MM.1S (cell line): ENCODE measurements at regions not wholly inside any gene's neighbourhood (a gene's known extent, or its start where the extent isn't known, plus 50 kb on each side); places are given as distances from the start of the nearest gene placed in this dataset.

Experiments used
- DNase-seq: peaks from one replicate; pipeline ENCODE4 v3.0.0-alpha.2; 2015
- H2AFZ ChIP-seq: fragments of 300-600 bp; sonication (generic); 2 replicates; pipeline ENCODE4 v1.6.0; 2016; ENCODE audit warnings: antibody characterized with exemption, low read length
- H3F3A ChIP-seq: fragments of 300-600 bp; sonication (generic); 2 replicates; pipeline ENCODE4 v1.6.1; 2016; ENCODE audit warnings: mild to moderate bottlenecking, antibody characterized with exemption, low read length, moderate library complexity, mixed read lengths; ENCODE audit not compliant: insufficient read depth
- H3K27ac ChIP-seq: fragments of 300-600 bp; sonication (generic); 2 replicates; pipeline ENCODE4 v1.5.1; 2016; ENCODE audit warnings: mild to moderate bottlenecking, low read length
- H3K27me3 ChIP-seq: fragments of 300-600 bp; sonication (generic); replicated peaks from 2 replicates; pipeline ENCODE4 v1.6.0; 2016; ENCODE audit warnings: low read length; ENCODE audit not compliant: insufficient read depth
- H3K36me3 ChIP-seq: fragments of 300-600 bp; sonication (generic); replicated peaks from 2 replicates; pipeline ENCODE4 v1.6.1; 2016; ENCODE audit warnings: mild to moderate bottlenecking, low read length, mixed read lengths; ENCODE audit not compliant: insufficient read depth
- H3K4me1 ChIP-seq: fragments of 300-600 bp; sonication (generic); 2 replicates; pipeline ENCODE4 v1.6.1; 2016; ENCODE audit warnings: low read length, mixed read lengths
- H3K4me2 ChIP-seq: fragments of 300-600 bp; sonication (generic); 2 replicates; pipeline ENCODE4 v1.6.0; 2016; ENCODE audit warnings: low read depth, low read length
- H3K4me3 ChIP-seq: fragments of 300-600 bp; sonication (generic); 2 replicates; pipeline ENCODE4 v1.5.1; 2016; ENCODE audit warnings: low read length, mixed read lengths
- H3K79me2 ChIP-seq: fragments of 300-600 bp; sonication (generic); 2 replicates; pipeline ENCODE4 v1.6.1; 2016; ENCODE audit warnings: mixed run types, low read length, mixed read lengths
- H3K9ac ChIP-seq: fragments of 300-600 bp; sonication (generic); 2 replicates; pipeline ENCODE4 v1.6.1; 2016; ENCODE audit warnings: low read length, mixed read lengths
- H3K9me2 ChIP-seq: fragments of 300-600 bp; sonication (generic); replicated peaks from 2 replicates; pipeline ENCODE4 v1.6.1; 2016; ENCODE audit warnings: mild to moderate bottlenecking, low read length, mixed read lengths; ENCODE audit not compliant: insufficient read depth
- H3K9me3 ChIP-seq: fragments of 300-600 bp; sonication (generic); replicated peaks from 2 replicates; pipeline ENCODE4 v1.6.1; 2016; ENCODE audit warnings: mild to moderate bottlenecking, low read length, mixed read lengths; ENCODE audit not compliant: insufficient read depth
- H4K20me1 ChIP-seq: fragments of 300-600 bp; sonication (generic); 2 replicates; pipeline ENCODE4 v1.6.1; 2016; ENCODE audit warnings: mild to moderate bottlenecking, low read length, moderate library complexity, mixed read lengths; ENCODE audit not compliant: insufficient read depth
- EZH2 ChIP-seq: fragments of 300-600 bp; sonication (generic); optimal IDR thresholded peaks from 2 replicates; pipeline ENCODE3; 2017; ENCODE audit warnings: low read depth, mild to moderate bottlenecking, antibody characterized with exemption, low read length, mixed read lengths
- EZH2phosphoT487 ChIP-seq: fragments of 300-600 bp; sonication (generic); IDR thresholded peaks from 2 replicates; pipeline ENCODE4 v1.6.1; 2018; ENCODE audit warnings: antibody characterized with exemption, low read length
- TF ChIP-seq, protein P1 (sequence below): fragments of 300-600 bp; sonication (generic); IDR thresholded peaks from 2 replicates; pipeline ENCODE4 v1.5.1; 2016; ENCODE audit warnings: antibody characterized with exemption, low read length, mixed read lengths

DNA sequence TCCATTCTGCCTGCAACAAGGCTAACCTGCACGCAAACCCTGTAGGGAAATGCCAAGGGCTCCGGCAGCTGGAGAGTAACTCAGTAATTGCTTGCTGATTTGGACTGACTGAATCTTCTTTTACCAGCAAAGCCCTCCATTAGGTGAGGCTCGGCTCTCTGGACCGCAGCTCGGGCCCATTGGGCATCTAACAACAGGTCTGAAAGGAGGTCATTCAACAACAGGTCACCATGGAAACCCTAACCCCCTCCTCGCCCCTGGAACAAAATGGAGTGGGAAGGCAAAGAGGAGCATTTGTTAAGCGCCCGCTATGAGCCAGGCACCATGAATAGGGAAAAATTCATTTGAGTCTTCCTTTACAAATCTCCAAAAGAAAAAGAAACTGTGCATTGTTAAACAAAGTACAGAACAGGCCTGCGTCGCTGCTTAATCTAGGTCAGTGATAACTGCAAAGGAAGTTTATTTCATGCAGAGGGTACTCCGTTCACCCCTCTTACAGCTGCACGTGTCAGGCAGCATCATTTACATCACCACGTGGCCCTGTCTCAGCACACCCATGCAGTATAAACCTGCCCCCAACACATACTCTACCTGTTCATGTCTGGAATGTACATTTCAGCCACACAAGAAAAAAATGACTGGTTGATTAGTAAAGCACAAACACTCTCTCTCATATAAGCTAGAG is 248.8 kb upstream of the NEBL start:
- Histone ChIP-seq H3K4me1 (no peaks in the 10 kb centered on the region), H3K36me3 (no peaks in the 10 kb centered on the region), H3F3A (no peaks in the 10 kb centered on the region), H2AFZ (no peak overlapping the region), H3K27me3 (no peaks in the 10 kb centered on the region), H3K4me3 (no peak overlapping the region), H4K20me1 (no peaks in the 10 kb centered on the region), H3K9me3 (no peaks in the 10 kb centered on the region), H3K9me2 (no peaks in the 10 kb centered on the region), H3K4me2 (no peak overlapping the region), H3K79me2 (no peaks in the 10 kb centered on the region), H3K9ac (no peak overlapping the region), H3K27ac (no peak overlapping the region)
- no peak for DNase-seq
- TF ChIP-seq, protein P1, sequence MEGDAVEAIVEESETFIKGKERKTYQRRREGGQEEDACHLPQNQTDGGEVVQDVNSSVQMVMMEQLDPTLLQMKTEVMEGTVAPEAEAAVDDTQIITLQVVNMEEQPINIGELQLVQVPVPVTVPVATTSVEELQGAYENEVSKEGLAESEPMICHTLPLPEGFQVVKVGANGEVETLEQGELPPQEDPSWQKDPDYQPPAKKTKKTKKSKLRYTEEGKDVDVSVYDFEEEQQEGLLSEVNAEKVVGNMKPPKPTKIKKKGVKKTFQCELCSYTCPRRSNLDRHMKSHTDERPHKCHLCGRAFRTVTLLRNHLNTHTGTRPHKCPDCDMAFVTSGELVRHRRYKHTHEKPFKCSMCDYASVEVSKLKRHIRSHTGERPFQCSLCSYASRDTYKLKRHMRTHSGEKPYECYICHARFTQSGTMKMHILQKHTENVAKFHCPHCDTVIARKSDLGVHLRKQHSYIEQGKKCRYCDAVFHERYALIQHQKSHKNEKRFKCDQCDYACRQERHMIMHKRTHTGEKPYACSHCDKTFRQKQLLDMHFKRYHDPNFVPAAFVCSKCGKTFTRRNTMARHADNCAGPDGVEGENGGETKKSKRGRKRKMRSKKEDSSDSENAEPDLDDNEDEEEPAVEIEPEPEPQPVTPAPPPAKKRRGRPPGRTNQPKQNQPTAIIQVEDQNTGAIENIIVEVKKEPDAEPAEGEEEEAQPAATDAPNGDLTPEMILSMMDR, result no peak
- TF ChIP-seq EZH2 (no peak), EZH2phosphoT487 (no peak)

DNA sequence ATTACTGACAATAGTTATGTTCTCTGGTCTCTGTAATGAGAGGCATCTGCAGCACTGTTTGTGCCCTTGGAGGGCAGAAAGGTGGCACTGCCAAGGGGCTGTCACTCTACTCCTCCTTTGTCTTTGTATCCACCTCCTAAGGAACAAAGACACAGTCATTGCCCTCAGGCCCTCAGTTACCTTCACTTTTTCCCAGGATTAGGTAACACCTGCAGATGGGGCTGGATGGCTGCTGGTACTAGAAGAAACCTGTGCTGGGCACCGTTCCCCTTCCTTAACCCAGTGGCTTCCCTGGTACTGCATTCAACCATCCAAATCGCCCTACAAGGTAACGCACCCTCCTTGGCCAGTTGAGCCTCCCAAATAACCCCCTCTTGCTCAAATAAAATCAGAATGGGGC is 246.9 kb upstream of the NEBL start:
- Histone ChIP-seq H2AFZ (no peak overlapping the region), H3K27ac (no peak overlapping the region), H3K9ac (no peak overlapping the region), H4K20me1 (no peaks in the 10 kb centered on the region), H3K36me3 (no peaks in the 10 kb centered on the region), H3K27me3 (no peaks in the 10 kb centered on the region), H3K79me2 (no peaks in the 10 kb centered on the region), H3K4me1 (no peaks in the 10 kb centered on the region), H3K9me3 (no peaks in the 10 kb centered on the region), H3F3A (no peaks in the 10 kb centered on the region), H3K4me2 (no peak overlapping the region), H3K9me2 (no peaks in the 10 kb centered on the region), H3K4me3 (no peak overlapping the region)
- TF ChIP-seq, protein P1, result no peak
- TF ChIP-seq EZH2phosphoT487 (no peak), EZH2 (no peak)
- DNase-seq, result no peak

DNA sequence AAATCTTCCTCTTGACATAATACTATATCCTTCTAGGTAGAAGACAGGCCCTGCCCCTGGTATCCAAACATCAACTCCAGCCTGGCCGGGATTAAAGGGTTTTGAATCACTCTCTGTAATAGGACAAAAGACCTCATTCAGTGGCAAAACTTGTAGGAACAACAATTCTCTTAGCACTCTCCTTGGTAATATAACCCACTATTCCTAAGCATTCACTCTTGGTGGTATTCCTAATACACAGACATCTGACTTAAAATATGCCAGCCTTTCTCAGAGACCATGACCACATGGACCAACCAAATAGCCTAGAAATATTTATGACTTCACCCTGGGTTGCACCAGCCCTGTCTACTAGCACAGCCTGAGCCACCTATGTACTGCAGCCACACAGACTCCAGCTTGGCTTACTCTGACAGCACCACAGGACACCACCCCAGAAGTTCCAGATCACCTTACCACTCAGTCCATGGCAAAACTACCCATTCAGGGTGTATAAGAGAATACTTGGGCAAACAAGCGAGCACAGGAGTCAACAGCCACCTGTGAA is 244.9 kb upstream of the NEBL start:
- Histone ChIP-seq H3K9me3 (no peaks in the 10 kb centered on the region), H3K4me1 (no peaks in the 10 kb centered on the region), H3K4me2 (no peak overlapping the region), H3K36me3 (no peaks in the 10 kb centered on the region), H3K27ac (no peak overlapping the region), H2AFZ (no peak overlapping the region), H3F3A (no peaks in the 10 kb centered on the region), H3K27me3 (no peaks in the 10 kb centered on the region), H3K4me3 (no peak overlapping the region), H3K9ac (no peak overlapping the region), H3K79me2 (no peaks in the 10 kb centered on the region), H3K9me2 (no peaks in the 10 kb centered on the region), H4K20me1 (no peaks in the 10 kb centered on the region)
- DNase-seq, result no peak
- no peak for TF ChIP-seq EZH2phosphoT487
- TF ChIP-seq, protein P1, result no peak
- no peak for TF ChIP-seq EZH2
